ENCODE measurements at regions not wholly inside any gene's neighbourhood (a gene's known extent, or its start where the extent isn't known, plus 50 kb on each side); places are given as distances from the start of the nearest gene placed in this dataset.

GRCh38 chr2:123136419-123136818, 888.7 kb upstream of the CNTNAP5 start:
- DNase-seq (no peak), ATAC-seq (ENCODE audit: low read depth) (no peak)
- ChIA-PET POLR2A (no interaction called here), CTCF (no interaction called here)
- WGBS (ENCODE audit: insufficient coverage) = no CpG with 5 or more reads among the region's 4 CpGs
- Histone ChIP-seq H3K9me3 (ENCODE audit: control extremely low read depth in 1 of 3, control insufficient read depth in 2 of 3, insufficient read depth in 1 of 3, low read length in 2 of 3) (peaks cover 0 to 4% (median 0%) of the 10 kb centered on the region in 3 donors), H3K4me1 (ENCODE audit: control insufficient read depth in 2 of 2, insufficient read depth in 2 of 2, low read length in 2 of 2) (no peaks in the 10 kb centered on the region), H4K20me1 (ENCODE audit: control insufficient read depth, insufficient read depth, low read length, poor library complexity, severe bottlenecking) (no peaks in the 10 kb centered on the region), H3K27me3 (replicated peaks in 1 of 4; ENCODE audit: control extremely low read depth in 1 of 4, control insufficient read depth in 3 of 4, insufficient read depth in 4 of 4, low read length in 3 of 4) (no peaks in the 10 kb centered on the region), H2AFZ (ENCODE audit: insufficient read depth, low read depth, low read length, poor library complexity, severe bottlenecking) (no peak overlapping the region), H3K79me2 (ENCODE audit: control insufficient read depth, insufficient read depth, low read length) (no peaks in the 10 kb centered on the region), H3K9ac (ENCODE audit: low read length) (no peak overlapping the region), H3K4me2 (replicated peaks; ENCODE audit: low read depth, low read length, poor library complexity, severe bottlenecking) (no peak overlapping the region), H3K36me3 (replicated peaks in 1 of 2; ENCODE audit: control extremely low read depth in 1 of 2, control insufficient read depth in 1 of 2, extremely low read depth in 1 of 2, insufficient read depth in 2 of 2, low read length in 1 of 2) (no peaks in the 10 kb centered on the region), H3K4me3 (ENCODE audit: control extremely low read depth in 1 of 5, extremely low read depth in 1 of 5, insufficient read depth in 1 of 5, low read depth in 2 of 5, low read length in 4 of 5) (no peak overlapping the region), H3K27ac (ENCODE audit: low read length in 2 of 2) (no peak overlapping the region)
- no peak overlapping the region for H3K4me3 Mint-ChIP-seq
- no peaks in the 10 kb centered on the region for H3K4me1 Mint-ChIP-seq
- H3K9me3 Mint-ChIP-seq (ENCODE audit: insufficient read depth) = peaks cover 4% of the 10 kb centered on the region
- no peak for TF ChIP-seq EZH2 (IDR thresholded peaks at IDR 0.05; ENCODE audit: borderline replicate concordance, insufficient read depth, low read depth, low read length, poor library complexity, severe bottlenecking)
- no peak for TF ChIP-seq CTCF (IDR thresholded peaks at IDR 0.05)
- no peaks in the 10 kb centered on the region for H3K27me3 Mint-ChIP-seq
- intact Hi-C loops (cut with micrococcal nuclease) = no loop called here
- no peak overlapping the region for H3K27ac Mint-ChIP-seq

DNA sequence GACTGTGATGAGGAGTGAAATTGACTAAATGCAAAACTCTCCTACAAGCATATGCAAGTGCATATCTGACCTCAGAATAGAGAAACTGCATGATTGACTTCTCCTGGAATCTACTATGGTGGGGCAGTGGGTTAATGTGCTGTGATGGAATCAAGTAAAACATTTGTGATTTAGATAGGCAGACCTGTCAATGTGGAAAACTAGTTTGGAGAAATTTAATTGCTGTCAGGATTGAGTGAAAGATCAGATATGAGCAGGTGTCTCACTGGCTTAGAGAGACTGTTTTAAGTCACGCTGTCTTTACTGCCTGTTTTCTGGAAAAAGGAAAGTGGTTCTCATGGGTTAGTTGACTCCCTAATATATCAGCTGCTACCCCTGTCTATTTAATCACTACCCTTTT, 881.0 kb upstream of the CNTNAP5 start:
- H2AFZ ChIP-seq (ENCODE audit: insufficient read depth, low read depth, low read length, poor library complexity, severe bottlenecking) = no peak overlapping the region
- H3K27me3 Mint-ChIP-seq = no peaks in the 10 kb centered on the region
- no peak overlapping the region for H3K4me3 Mint-ChIP-seq
- no peaks in the 10 kb centered on the region for H3K9me3 ChIP-seq (ENCODE audit: control extremely low read depth in 1 of 3, control insufficient read depth in 2 of 3, insufficient read depth in 1 of 3, low read length in 2 of 3)
- ChIA-PET POLR2A (no interaction called here), CTCF (no interaction called here)
- H3K27me3 ChIP-seq (replicated peaks in 1 of 4; ENCODE audit: control extremely low read depth in 1 of 4, control insufficient read depth in 3 of 4, insufficient read depth in 4 of 4, low read length in 3 of 4) = no peaks in the 10 kb centered on the region
- no peaks in the 10 kb centered on the region for H4K20me1 ChIP-seq (ENCODE audit: control insufficient read depth, insufficient read depth, low read length, poor library complexity, severe bottlenecking)
- no peak overlapping the region for H3K27ac Mint-ChIP-seq
- ATAC-seq (ENCODE audit: low read depth) (no peak), DNase-seq (no peak)
- intact Hi-C loops (cut with micrococcal nuclease) = no loop called here
- no peaks in the 10 kb centered on the region for H3K4me1 Mint-ChIP-seq
- H3K27ac ChIP-seq (ENCODE audit: low read length in 2 of 2) = no peak overlapping the region
- H3K4me3 ChIP-seq (ENCODE audit: control extremely low read depth in 1 of 5, extremely low read depth in 1 of 5, insufficient read depth in 1 of 5, low read depth in 2 of 5, low read length in 4 of 5) = no peak overlapping the region
- H3K79me2 ChIP-seq (ENCODE audit: control insufficient read depth, insufficient read depth, low read length) = no peaks in the 10 kb centered on the region
- H3K9me3 Mint-ChIP-seq (ENCODE audit: insufficient read depth) = peaks cover 7% of the 10 kb centered on the region
- no peak overlapping the region for H3K4me2 ChIP-seq (replicated peaks; ENCODE audit: low read depth, low read length, poor library complexity, severe bottlenecking)
- H3K4me1 ChIP-seq (ENCODE audit: control insufficient read depth in 2 of 2, insufficient read depth in 2 of 2, low read length in 2 of 2) = no peaks in the 10 kb centered on the region
- no peak overlapping the region for H3K9ac ChIP-seq (ENCODE audit: low read length)
- no peaks in the 10 kb centered on the region for H3K36me3 ChIP-seq (replicated peaks in 1 of 2; ENCODE audit: control extremely low read depth in 1 of 2, control insufficient read depth in 1 of 2, extremely low read depth in 1 of 2, insufficient read depth in 2 of 2, low read length in 1 of 2)
- no CpG with 5 or more reads among the region's 1 CpG for whole genome bisulfite sequencing (ENCODE audit: insufficient coverage)
- TF ChIP-seq CTCF (IDR thresholded peaks at IDR 0.05) = no peak
- TF ChIP-seq EZH2 (IDR thresholded peaks at IDR 0.05; ENCODE audit: borderline replicate concordance, insufficient read depth, low read depth, low read length, poor library complexity, severe bottlenecking) = no peak
